ENCODE measurements at regions not wholly inside any gene's neighbourhood (a gene's known extent, or its start where the extent isn't known, plus 50 kb on each side); places are given as distances from the start of the nearest gene placed in this dataset.

- Histone ChIP-seq H3K4me3 (replicated peaks in 1 of 3; ENCODE audit: insufficient read depth in 1 of 3, low read depth in 2 of 3, low read length in 3 of 3) (no peak overlapping the region), H3K4me2 (ENCODE audit: low read depth, low read length) (no peak overlapping the region), H2AFZ (ENCODE audit: low read length) (no peak overlapping the region), H3K79me2 (ENCODE audit: insufficient read depth, low read length) (no peaks in the 10 kb centered on the region), H3K27me3 (ENCODE audit: control insufficient read depth in 1 of 2, insufficient read depth in 2 of 2, low read length in 2 of 2) (no peaks in the 10 kb centered on the region), H4K20me1 (ENCODE audit: insufficient read depth, low read length) (no peaks in the 10 kb centered on the region), H3K9ac (ENCODE audit: insufficient read depth, low read depth, low read length) (no peak overlapping the region), H3K27ac (ENCODE audit: extremely low read length, insufficient read depth, low read length) (no peak overlapping the region), H3K4me1 (ENCODE audit: insufficient read depth, low read length) (no peaks in the 10 kb centered on the region), H3K36me3 (replicated peaks in 1 of 2; ENCODE audit: control insufficient read depth in 1 of 2, insufficient read depth in 2 of 2, low read length in 2 of 2) (no peaks in the 10 kb centered on the region), H3K9me3 (ENCODE audit: low read length) (peaks cover 92% of the 10 kb centered on the region)
- ChIA-PET POLR2A (no interaction called here), CTCF (ENCODE audit: low intra/inter-chr PET ratio, low total read pairs) (no interaction called here)
- ATAC-seq, result no peak
- in situ Hi-C loops (cut with HindIII; ENCODE audit: extremely low pct_ligation_motif_present, low pct_unique_long_range_greater_than_20kb), result no loop called here
- no peak for DNase-seq (ENCODE audit: low spot score)
- no peak for FAIRE-seq
- TF ChIP-seq MAFF (IDR thresholded peaks at IDR 0.05; ENCODE audit: low read depth, low read length) (peak; percentile 42; the same call in 1 of the 2 replicates), CHD2 (IDR thresholded peaks at IDR 0.05; ENCODE audit: low read depth, low read length) (no peak), MAFK (conservative IDR thresholded peaks at IDR 0.05 in 1 of 2, IDR thresholded peaks at IDR 0.05 in 1 of 2; ENCODE audit: low read length in 2 of 2) (peak; percentile 58 to 76)
- intact Hi-C loops (cut with micrococcal nuclease; ENCODE audit: unreplicated experiment), result no loop called here
- 50% methylated on average over 5 of the region's 5 CpGs for WGBS (ENCODE audit: low lambda C conversion rate)
- BruUV-seq (replicated peaks), result no TSS peak
Observed at GRCh38 chr6:164663634-164664033, 645.8 kb downstream of the C6orf118 start.

- no peaks in the 10 kb centered on the region for H3K36me3 ChIP-seq (replicated peaks in 1 of 2; ENCODE audit: control insufficient read depth in 1 of 2, insufficient read depth in 2 of 2, low read length in 2 of 2)
- H2AFZ ChIP-seq (ENCODE audit: low read length), result no peak overlapping the region
- in situ Hi-C loops (cut with HindIII; ENCODE audit: extremely low pct_ligation_motif_present, low pct_unique_long_range_greater_than_20kb) (no loop called here), intact Hi-C loops (cut with micrococcal nuclease; ENCODE audit: unreplicated experiment) (no loop called here)
- FAIRE-seq (no peak), ATAC-seq (no peak), DNase-seq (ENCODE audit: low spot score) (no peak)
- H3K27me3 ChIP-seq (ENCODE audit: control insufficient read depth in 1 of 2, insufficient read depth in 2 of 2, low read length in 2 of 2), result no peaks in the 10 kb centered on the region
- POLR2A ChIA-PET, result no interaction called here
- no peak overlapping the region for H3K27ac ChIP-seq (ENCODE audit: extremely low read length, insufficient read depth, low read length)
- CTCF ChIA-PET (ENCODE audit: low intra/inter-chr PET ratio, low total read pairs), result no interaction called here
- peaks cover 83% of the 10 kb centered on the region for H3K9me3 ChIP-seq (ENCODE audit: low read length)
- no peaks in the 10 kb centered on the region for H4K20me1 ChIP-seq (ENCODE audit: insufficient read depth, low read length)
- 2% methylated on average over 3 of the region's 3 CpGs for WGBS (ENCODE audit: low lambda C conversion rate)
- no peak overlapping the region for H3K4me2 ChIP-seq (ENCODE audit: low read depth, low read length)
- H3K4me3 ChIP-seq (replicated peaks in 1 of 3; ENCODE audit: insufficient read depth in 1 of 3, low read depth in 2 of 3, low read length in 3 of 3), result no peak overlapping the region
- H3K79me2 ChIP-seq (ENCODE audit: insufficient read depth, low read length), result no peaks in the 10 kb centered on the region
- no peak for TF ChIP-seq JUNB (CRISPR knock-in tag; IDR thresholded peaks at IDR 0.05; ENCODE audit: borderline replicate concordance)
- no peak for TF ChIP-seq FLYWCH1 (CRISPR knock-in tag; IDR thresholded peaks at IDR 0.05)
- no peak for TF ChIP-seq ZNF737 (CRISPR knock-in tag; IDR thresholded peaks at IDR 0.05; ENCODE audit: borderline replicate concordance)
- no peak for TF ChIP-seq MTERF4 (CRISPR knock-in tag; IDR thresholded peaks at IDR 0.05)
- TF ChIP-seq ZNF512B (CRISPR knock-in tag; IDR thresholded peaks at IDR 0.05; ENCODE audit: borderline replicate concordance), result no peak
- no peak for TF ChIP-seq GABPA (IDR thresholded peaks at IDR 0.05; ENCODE audit: low read depth, low read length)
- no peak for TF ChIP-seq GABPA (CRISPR knock-in tag; IDR thresholded peaks at IDR 0.05; ENCODE audit: low read depth)
- TF ChIP-seq KMT2B (CRISPR knock-in tag; IDR thresholded peaks at IDR 0.05), result no peak
- no peak overlapping the region for H3K9ac ChIP-seq (ENCODE audit: insufficient read depth, low read depth, low read length)
- BruUV-seq (replicated peaks), result no TSS peak
- H3K4me1 ChIP-seq (ENCODE audit: insufficient read depth, low read length), result no peaks in the 10 kb centered on the region
Observed at GRCh38 chr6:164661716-164662115, 647.7 kb downstream of the C6orf118 start.

All from HepG2 (cell line).